DMS114 treated with DMSO at 0.1 percent for 48 hours (cell line): ENCODE measurements at regions not wholly inside any gene's neighbourhood (a gene's known extent, or its start where the extent isn't known, plus 50 kb on each side); places are given as distances from the start of the nearest gene placed in this dataset.
"Not testable (repeated sequence)": the region's sequence is repeated elsewhere in the genome, so short reads cannot be mapped to it uniquely, and the experiment has no call there.

Experiments
- DNase-seq: peaks from one replicate; lab custom pipeline; 2025; ENCODE audit not compliant: unreplicated experiment; lab: John Stamatoyannopoulos, UW

- DNase-seq: no peak
These were observed 151.2 kb downstream of the SLITRK1 start for GRCh38 chr13:83731113-83731512.

- no peak for DNase-seq
These were observed 151.6 kb downstream of the SLITRK1 start for GRCh38 chr13:83730674-83731073.

GRCh38 chr13:83722443-83722842 lies 159.8 kb downstream of the SLITRK1 start:
- DNase-seq: no peak

- no peak for DNase-seq
These were observed 166.2 kb downstream of the SLITRK1 start for GRCh38 chr13:83716121-83716520.

DNA sequence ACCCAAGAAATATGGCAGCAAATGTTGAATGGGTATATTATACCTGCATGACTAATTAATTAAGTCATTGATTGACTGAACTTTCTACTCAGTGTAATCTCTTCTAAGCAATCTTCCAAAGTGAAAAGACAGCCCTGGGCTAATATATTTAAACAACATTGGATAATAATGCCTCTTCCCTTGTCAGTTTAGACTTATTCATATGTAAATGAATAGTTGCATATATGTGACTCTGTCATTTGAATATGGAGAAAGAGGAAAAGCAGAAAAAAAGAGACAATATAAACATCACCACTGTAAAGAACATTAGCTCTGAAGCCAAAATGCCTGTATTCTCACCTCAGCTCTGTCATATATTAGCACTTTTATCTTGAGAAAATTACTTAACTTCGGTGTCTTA lies 168.0 kb downstream of the SLITRK1 start:
- no peak for DNase-seq

- DNase-seq: no peak
These were observed 172.2 kb downstream of the SLITRK1 start for GRCh38 chr13:83710133-83710515.

DNA sequence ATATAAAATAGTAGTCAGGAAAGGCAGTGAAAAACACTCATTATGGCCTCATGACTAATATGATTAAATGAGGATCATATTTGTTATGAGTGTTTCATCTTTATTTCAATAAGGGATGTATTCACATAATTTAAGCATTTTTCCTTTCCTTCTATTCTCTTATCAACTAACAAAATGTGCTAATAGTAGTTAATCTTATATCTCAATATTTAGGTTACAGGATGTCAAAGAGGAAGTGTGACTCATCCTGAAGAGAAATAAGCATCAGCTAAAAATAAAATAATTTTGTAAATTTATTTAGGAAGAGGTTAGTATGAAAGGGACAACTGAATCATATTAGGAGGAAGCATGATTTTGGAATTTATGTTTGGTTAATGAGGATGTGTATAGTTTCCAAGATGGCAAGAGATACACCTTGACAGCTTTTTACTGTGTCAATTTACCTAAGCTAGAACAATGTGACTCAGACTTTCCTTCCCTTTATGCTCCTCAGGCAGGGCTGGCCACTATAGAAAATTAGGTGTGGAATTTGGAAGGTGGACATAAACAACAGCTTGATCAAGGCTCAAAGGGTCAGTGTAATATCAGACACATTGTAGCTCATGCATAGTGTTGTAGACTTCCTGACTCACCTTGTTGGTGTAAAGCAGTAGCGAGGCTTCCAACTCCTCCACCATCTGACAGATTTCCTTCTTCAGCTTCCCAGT lies 172.7 kb downstream of the SLITRK1 start:
- DNase-seq: no peak

- DNase-seq: no peak
These were observed 180.3 kb downstream of the SLITRK1 start for GRCh38 chr13:83702021-83702420.

GRCh38 chr13:83692800-83693199 lies 189.5 kb downstream of the SLITRK1 start:
- DNase-seq: no peak

- DNase-seq: no peak
These were observed 190.3 kb downstream of the SLITRK1 start for GRCh38 chr13:83691966-83692365.

- no peak for DNase-seq
These were observed 200.7 kb downstream of the SLITRK1 start for GRCh38 chr13:83681547-83681946.

GRCh38 chr13:83677985-83678384 lies 204.3 kb downstream of the SLITRK1 start:
- DNase-seq: no peak

DNA sequence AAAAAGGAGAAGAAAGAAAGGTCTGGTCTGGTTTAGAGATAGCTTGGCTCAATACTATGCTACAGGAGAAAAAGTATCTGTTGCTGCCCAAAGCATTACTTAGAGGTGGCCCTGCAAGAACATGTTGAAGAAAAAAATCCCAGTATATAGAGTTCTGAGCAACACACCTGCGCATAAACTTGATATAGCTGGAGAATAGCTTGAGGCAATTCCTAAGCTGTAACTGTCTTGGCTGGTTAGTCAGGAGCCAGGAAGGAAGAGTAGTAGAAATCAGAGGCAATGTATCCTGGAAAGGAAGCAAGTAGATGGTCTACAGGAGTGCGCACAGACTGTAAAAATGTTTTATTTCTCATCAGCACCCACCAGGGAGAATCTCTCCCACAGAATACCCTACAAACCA lies 209.7 kb downstream of the SLITRK1 start:
- no peak for DNase-seq

DNA sequence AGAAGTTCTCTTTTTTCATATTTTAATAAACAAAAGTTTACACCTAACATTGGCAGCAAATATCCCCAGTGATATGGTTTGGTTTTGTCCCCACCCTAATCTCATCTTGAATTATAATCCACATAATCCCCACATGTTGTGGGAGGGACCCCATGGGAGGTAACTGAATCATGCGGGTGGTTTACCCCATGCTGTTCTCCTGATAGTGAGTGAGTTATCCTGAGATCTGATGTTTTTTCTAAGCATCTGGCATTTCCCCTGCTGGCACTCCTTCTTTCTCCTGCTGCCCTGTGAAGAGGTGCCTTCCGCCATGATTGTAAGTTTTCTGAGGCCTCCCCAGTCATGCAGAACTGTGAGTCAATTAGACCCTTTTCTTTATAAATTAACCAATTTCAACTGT lies 214.7 kb downstream of the SLITRK1 start:
- DNase-seq: no peak

DNA sequence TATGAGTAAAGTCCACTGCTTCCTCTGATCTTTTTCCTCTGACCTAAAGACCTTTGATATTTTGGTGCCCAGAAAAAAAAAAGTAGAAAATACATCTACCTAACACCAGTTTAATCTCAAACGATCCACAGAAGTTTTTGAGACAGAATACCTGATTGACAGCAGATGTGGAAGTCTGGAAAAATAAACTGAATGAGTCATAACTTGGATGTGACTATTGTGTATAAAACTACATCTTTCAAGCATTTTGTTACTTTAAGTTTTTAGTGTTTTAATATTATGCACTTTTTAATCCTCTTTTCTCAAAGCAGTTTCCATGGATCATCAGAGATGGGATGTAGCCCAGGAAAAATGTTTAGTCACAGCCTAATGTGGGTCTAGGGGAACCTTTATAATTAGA lies 216.1 kb downstream of the SLITRK1 start:
- DNase-seq: no peak

GRCh38 chr13:83657281-83657680 lies 225.0 kb downstream of the SLITRK1 start:
- no peak for DNase-seq

DNA sequence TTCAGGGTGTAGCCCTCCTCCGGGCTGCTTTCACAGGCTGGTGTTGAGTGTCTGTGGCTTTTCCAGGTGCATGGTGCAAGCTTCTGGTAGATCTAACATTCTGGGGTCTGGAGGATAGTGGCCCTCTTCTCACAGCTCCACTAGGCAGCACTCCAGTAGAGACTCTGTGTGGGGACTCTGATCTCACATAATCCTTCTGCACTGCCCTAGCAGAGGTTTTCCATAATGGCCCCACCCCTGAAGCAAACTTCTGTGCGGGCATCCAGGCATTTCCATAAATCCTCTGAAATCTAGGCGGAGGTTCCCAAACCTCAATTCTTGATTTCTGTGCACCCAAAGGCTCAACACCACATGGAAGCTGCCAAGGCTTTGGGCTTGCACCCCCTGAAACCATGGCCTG lies 239.7 kb downstream of the SLITRK1 start:
- not testable (repeated sequence) for DNase-seq

- DNase-seq: no peak
These were observed 247.7 kb downstream of the SLITRK1 start for GRCh38 chr13:83634601-83635000.

GRCh38 chr13:83633746-83634145 lies 248.5 kb downstream of the SLITRK1 start:
- no peak for DNase-seq

GRCh38 chr13:83622422-83622784 lies 259.9 kb downstream of the SLITRK1 start:
- DNase-seq: no peak

DNA sequence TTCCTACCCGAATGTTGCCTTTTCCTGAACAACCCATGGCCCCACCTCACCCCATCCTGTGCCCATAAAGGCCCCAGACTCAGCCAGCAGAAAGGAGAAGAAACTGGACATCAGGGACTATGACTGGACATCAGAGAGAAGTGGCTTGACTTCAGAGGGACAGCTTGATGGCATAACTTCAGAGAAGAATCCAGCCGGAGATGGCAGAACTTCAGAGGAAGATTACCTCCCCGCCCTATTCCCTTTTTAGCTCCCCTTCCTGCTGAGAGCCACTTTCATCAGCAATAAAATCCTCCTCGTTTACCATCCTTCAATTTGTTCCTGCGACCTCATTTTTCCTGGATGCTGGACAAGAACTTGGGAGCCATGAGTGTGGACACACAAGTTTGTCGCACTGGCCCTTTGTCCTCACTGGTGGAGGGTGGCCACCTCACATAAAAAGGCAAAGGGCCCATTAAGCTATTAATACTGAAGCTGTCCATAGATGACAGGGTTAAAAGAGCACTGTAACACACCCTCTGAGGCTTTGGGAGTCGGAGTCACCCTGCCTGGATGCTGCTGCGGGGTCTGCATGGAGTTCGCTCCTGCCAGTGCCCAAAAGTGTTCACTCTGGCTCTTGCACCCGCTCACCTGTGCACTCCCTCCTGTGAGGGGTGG lies 260.4 kb downstream of the SLITRK1 start:
- DNase-seq: no peak

- DNase-seq: no peak
These were observed 261.6 kb downstream of the SLITRK1 start for GRCh38 chr13:83620530-83621220.
